ENCODE measurements at regions not wholly inside any gene's neighbourhood (a gene's known extent, or its start where the extent isn't known, plus 50 kb on each side); places are given as distances from the start of the nearest gene placed in this dataset.

DNA sequence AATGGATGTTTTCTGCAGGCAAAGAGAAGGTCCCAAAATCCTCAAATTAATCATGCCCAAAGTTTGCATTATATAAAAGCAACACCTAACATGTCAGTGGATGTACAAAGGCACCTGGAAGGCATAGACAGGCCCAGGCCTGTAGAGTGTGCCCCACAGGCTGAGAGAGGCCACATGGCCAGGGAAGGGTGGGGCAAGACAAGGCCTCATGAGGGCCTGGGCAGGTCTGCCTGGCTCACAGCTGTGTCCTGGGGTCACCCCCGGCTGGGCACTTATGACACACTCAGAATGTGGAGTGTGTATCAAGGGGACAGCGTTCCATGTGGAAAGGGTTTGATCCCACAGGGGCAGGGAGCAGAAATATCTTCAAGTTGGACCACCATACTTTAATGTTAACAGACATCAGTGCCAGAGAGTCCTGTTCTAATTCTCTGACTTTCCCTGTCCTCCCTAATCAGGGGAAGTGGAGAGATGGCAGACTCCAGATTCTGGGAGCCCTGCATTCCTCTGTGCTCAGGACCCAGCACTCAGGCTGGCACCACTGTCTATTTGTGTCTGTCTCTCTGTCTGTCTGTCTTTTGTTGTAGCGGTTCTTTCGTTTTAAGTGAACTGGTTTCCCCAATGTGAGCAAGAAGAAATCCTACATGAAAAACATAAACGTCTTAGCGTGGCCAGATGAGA is 178.3 kb upstream of the FOXA2 start:
- Histone ChIP-seq H3K27ac (ENCODE audit: low read depth, low read length) (no peak overlapping the region), H3K4me1 (ENCODE audit: control insufficient read depth in 1 of 2, insufficient read depth in 2 of 2, low read length in 2 of 2) (no peaks in the 10 kb centered on the region), H3K9me3 (ENCODE audit: control insufficient read depth in 1 of 2, low read length in 2 of 2) (no peaks in the 10 kb centered on the region)

DNA sequence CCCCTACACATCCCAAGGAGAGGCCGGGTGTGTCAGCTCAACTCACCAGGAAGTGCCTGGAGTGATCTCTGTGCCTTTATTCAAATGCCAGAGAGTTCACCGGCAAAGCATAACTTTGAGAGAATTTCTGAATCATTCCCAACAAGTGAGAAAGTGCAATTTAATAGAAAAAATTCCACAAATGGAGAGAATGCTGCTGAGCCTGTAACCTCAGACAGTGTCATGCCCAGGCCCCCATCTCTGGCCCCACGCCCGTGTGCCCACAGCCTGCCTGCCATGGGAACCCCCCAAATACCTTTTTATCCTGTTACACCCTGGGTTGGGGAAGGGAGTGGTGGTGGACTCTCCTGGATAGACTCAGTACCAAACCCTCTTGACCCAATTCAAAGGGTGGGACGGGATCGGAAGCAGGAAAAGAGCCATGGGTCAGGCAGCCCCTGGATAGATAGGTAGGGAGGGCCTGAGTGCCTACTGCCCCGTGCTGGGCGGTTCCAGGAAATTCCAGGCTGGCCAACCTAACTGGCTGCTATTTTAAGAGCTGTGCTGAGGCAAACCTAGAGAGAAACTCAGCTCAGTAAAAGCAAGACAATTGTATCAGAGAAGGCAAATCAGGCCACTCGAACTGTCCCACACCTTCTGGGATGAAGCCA is 179.0 kb upstream of the FOXA2 start:
- no peaks in the 10 kb centered on the region for H3K9me3 ChIP-seq (ENCODE audit: control insufficient read depth in 1 of 2, low read length in 2 of 2)
- no peak overlapping the region for H3K4me3 ChIP-seq (ENCODE audit: low read depth in 1 of 2, low read length in 2 of 2)
- H3K27me3 ChIP-seq (ENCODE audit: control insufficient read depth in 1 of 2, insufficient read depth in 2 of 2, low read length in 2 of 2) = no peaks in the 10 kb centered on the region
- H3K4me1 ChIP-seq (ENCODE audit: control insufficient read depth in 1 of 2, insufficient read depth in 2 of 2, low read length in 2 of 2) = no peaks in the 10 kb centered on the region
- no peaks in the 10 kb centered on the region for H3K36me3 ChIP-seq (ENCODE audit: control insufficient read depth in 1 of 2, insufficient read depth in 2 of 2, low read length in 2 of 2)
- no peak overlapping the region for H3K9ac ChIP-seq (ENCODE audit: low read depth in 1 of 2, low read length in 2 of 2)
- H3K27ac ChIP-seq (ENCODE audit: low read depth, low read length) = no peak overlapping the region

More for the DNA sequence above, 178.3 kb upstream of the FOXA2 start:
- no peaks in the 10 kb centered on the region for H3K27me3 ChIP-seq (ENCODE audit: control insufficient read depth in 1 of 2, insufficient read depth in 2 of 2, low read length in 2 of 2)
- no peak overlapping the region for H3K9ac ChIP-seq (ENCODE audit: low read depth in 1 of 2, low read length in 2 of 2)
- no peaks in the 10 kb centered on the region for H3K36me3 ChIP-seq (ENCODE audit: control insufficient read depth in 1 of 2, insufficient read depth in 2 of 2, low read length in 2 of 2)
- H3K4me3 ChIP-seq (ENCODE audit: low read depth in 1 of 2, low read length in 2 of 2) = no peak overlapping the region

DNA sequence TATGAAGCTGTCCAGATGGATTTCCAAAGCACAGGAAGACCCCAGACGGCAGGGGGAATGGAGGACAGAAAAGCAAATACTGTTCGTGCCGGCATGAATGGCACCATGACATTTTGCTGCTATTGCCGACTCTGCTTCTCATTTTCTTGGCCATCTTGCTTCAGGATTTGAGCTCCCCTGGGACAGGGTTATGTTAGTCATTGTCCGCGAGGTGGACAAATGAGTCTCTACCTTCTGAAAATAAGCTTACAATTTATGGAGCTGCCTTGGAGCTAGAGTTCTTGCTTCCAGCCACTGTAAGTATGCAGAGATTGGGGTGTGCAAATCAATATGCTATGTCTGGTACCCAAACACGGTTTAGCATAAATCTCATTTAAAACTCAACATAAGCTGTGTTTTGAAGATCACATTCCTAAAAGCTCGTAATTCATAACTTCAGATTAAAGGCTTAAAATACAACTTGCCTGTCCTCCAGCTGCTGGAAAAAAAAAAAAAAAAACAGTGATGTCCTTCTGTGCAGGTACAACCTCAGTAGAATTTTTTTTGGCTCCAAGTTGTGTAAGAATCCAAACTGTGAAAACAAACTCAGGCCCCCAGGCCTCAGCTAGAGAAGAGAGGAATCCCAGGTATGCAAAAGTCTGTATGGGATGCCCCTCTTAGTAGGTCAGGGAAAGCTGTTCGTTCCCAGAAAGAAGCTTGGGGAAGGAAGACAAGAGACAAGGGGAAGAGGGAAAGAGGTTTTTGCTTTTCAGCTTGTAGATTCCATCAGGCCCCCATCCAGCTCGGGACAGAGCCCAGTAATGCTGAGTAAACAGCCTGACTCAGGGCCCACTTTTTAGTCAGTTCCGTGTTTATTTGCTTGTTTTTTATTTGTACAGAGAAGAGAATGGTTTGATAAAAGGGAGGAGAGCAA is 184.2 kb upstream of the FOXA2 start:
- no peak overlapping the region for H3K9ac ChIP-seq (ENCODE audit: low read depth in 1 of 2, low read length in 2 of 2)
- H3K27me3 ChIP-seq (ENCODE audit: control insufficient read depth in 1 of 2, insufficient read depth in 2 of 2, low read length in 2 of 2) = peaks cover 0 to 3% of the 10 kb centered on the region in 2 donors
- no peak overlapping the region for H3K27ac ChIP-seq (ENCODE audit: low read depth, low read length)
- H3K36me3 ChIP-seq (ENCODE audit: control insufficient read depth in 1 of 2, insufficient read depth in 2 of 2, low read length in 2 of 2) = no peaks in the 10 kb centered on the region
- H3K4me3 ChIP-seq (ENCODE audit: low read depth in 1 of 2, low read length in 2 of 2) = no peak overlapping the region
- no peaks in the 10 kb centered on the region for H3K4me1 ChIP-seq (ENCODE audit: control insufficient read depth in 1 of 2, insufficient read depth in 2 of 2, low read length in 2 of 2)
- H3K9me3 ChIP-seq (ENCODE audit: control insufficient read depth in 1 of 2, low read length in 2 of 2) = no peaks in the 10 kb centered on the region

DNA sequence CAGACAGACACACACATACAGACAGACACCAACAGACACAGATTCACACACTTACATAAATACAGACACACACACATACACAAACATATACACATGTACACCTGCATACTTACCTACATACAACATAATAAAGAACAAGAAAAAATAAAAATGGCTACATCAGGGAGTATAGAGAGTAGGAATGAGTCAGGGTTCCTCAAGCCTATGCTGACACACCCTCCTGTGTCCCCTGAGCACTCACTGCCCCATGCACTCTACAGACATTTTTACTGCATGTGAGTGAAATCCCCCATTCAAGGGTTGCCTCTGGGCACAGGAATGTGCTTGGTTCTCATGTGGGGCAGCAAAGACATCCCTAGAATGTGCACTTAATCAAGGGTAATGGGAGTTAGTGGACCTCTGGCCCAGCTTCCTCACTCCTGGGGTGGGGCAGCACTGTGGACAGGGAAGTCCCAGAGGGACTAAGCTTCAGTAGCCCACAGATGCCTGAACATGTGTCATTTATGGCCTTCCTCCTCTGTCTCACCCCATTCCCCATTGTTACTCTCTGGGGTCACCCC is 185.9 kb upstream of the FOXA2 start:
- Histone ChIP-seq H3K36me3 (ENCODE audit: control insufficient read depth in 1 of 2, insufficient read depth in 2 of 2, low read length in 2 of 2) (no peaks in the 10 kb centered on the region), H3K27me3 (ENCODE audit: control insufficient read depth in 1 of 2, insufficient read depth in 2 of 2, low read length in 2 of 2) (peaks cover 0 to 3% of the 10 kb centered on the region in 2 donors), H3K4me1 (ENCODE audit: control insufficient read depth in 1 of 2, insufficient read depth in 2 of 2, low read length in 2 of 2) (no peaks in the 10 kb centered on the region), H3K4me3 (ENCODE audit: low read depth in 1 of 2, low read length in 2 of 2) (no peak overlapping the region), H3K9me3 (ENCODE audit: control insufficient read depth in 1 of 2, low read length in 2 of 2) (no peaks in the 10 kb centered on the region), H3K9ac (ENCODE audit: low read depth in 1 of 2, low read length in 2 of 2) (no peak overlapping the region), H3K27ac (ENCODE audit: low read depth, low read length) (no peak overlapping the region)

DNA sequence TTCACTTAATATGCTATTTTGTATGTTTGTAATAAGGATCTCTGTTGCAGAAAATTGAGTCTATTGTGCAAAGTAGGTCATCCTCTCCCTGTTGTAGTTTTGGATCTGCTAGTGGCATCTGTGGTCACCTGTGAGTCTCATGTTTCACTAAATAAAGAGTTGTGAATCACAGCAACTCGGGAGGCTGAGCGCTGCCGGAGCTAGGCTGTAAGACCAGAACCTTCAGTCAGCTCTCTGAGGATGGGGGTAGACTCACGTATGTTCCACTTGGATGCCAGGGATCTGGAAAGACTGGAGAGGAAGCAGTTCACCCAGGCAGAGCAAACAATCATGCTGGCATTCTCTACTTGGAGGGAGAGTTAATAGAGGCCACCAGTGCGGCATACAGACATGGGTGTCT is 187.3 kb upstream of the FOXA2 start:
- H3K27ac ChIP-seq (ENCODE audit: low read depth, low read length) = no peak overlapping the region
- no peak overlapping the region for H3K9ac ChIP-seq (ENCODE audit: low read depth in 1 of 2, low read length in 2 of 2)
- H3K27me3 ChIP-seq (ENCODE audit: control insufficient read depth in 1 of 2, insufficient read depth in 2 of 2, low read length in 2 of 2) = peaks cover 0 to 3% of the 10 kb centered on the region in 2 donors
- H3K4me3 ChIP-seq (ENCODE audit: low read depth in 1 of 2, low read length in 2 of 2) = no peak overlapping the region
- no peaks in the 10 kb centered on the region for H3K4me1 ChIP-seq (ENCODE audit: control insufficient read depth in 1 of 2, insufficient read depth in 2 of 2, low read length in 2 of 2)
- no peaks in the 10 kb centered on the region for H3K9me3 ChIP-seq (ENCODE audit: control insufficient read depth in 1 of 2, low read length in 2 of 2)
- H3K36me3 ChIP-seq (ENCODE audit: control insufficient read depth in 1 of 2, insufficient read depth in 2 of 2, low read length in 2 of 2) = no peaks in the 10 kb centered on the region

DNA sequence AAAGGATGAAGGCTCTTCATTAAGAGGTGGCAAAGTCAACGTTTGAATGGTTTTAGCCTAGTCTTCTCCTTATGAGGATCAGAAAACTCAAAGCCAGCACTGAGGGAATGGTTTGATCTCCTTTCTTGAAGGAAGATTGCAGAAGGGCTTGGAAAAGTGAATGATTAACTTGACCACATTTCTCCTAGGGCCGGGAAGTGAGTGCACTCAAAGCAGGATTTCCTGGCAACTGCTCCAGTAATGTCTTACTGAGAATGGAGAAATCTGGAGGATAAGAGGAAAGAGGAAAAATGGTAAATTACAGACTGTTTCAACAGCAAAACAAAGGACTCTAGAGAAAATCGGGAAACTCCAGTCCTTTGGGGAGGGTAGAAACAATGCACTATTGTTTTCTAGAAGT is 189.0 kb upstream of the FOXA2 start:
- Histone ChIP-seq H3K27ac (ENCODE audit: low read depth, low read length) (no peak overlapping the region), H3K27me3 (ENCODE audit: control insufficient read depth in 1 of 2, insufficient read depth in 2 of 2, low read length in 2 of 2) (peaks cover 0 to 3% of the 10 kb centered on the region in 2 donors), H3K9me3 (ENCODE audit: control insufficient read depth in 1 of 2, low read length in 2 of 2) (no peaks in the 10 kb centered on the region), H3K4me1 (ENCODE audit: control insufficient read depth in 1 of 2, insufficient read depth in 2 of 2, low read length in 2 of 2) (no peaks in the 10 kb centered on the region), H3K4me3 (ENCODE audit: low read depth in 1 of 2, low read length in 2 of 2) (no peak overlapping the region), H3K36me3 (ENCODE audit: control insufficient read depth in 1 of 2, insufficient read depth in 2 of 2, low read length in 2 of 2) (no peaks in the 10 kb centered on the region), H3K9ac (ENCODE audit: low read depth in 1 of 2, low read length in 2 of 2) (no peak overlapping the region)

DNA sequence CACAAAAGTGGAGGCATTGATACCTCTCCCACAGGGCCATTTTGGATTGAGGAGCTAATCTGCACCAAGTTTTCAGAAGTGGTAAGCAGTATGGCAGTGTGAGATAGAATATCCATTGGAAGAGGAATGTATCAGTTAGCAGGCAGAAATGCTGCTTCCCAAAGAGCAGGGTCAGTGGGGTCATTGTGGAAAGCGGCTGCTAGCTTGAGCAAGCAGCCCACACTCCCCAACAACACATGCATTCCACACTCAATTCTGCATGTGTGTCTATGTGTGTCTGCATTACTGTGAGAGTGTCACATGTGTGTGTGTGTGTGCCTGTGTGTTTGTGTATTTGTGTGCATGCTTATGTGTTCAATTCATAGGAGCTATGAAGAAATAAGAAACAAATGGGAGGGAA is 190.9 kb upstream of the FOXA2 start:
- Histone ChIP-seq H3K36me3 (ENCODE audit: control insufficient read depth in 1 of 2, insufficient read depth in 2 of 2, low read length in 2 of 2) (no peaks in the 10 kb centered on the region), H3K27ac (ENCODE audit: low read depth, low read length) (no peak overlapping the region), H3K4me3 (ENCODE audit: low read depth in 1 of 2, low read length in 2 of 2) (no peak overlapping the region)

DNA sequence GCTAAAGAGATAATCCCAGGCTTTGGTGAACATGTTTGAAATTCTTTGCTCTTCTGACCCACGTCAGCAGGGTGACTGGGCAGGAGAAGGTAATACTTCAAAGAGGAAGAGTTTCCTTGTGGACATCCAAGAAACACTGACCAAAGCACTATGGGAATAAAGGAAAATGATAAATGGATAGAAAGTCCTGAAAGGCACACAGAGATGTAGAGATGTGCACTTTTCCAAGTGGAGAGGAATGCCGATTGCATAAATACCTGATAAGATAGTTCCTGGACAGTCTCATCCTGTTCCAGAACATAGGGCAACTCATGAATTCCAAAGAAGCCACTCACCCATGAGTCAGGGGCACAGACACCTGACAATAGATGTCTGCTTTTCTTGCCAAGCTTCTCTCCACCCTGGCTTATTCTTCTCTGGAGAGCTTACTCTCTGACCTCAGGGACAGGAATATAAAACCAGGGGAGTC is 191.3 kb upstream of the FOXA2 start:
- Histone ChIP-seq H3K27ac (ENCODE audit: low read depth, low read length) (no peak overlapping the region), H3K27me3 (ENCODE audit: control insufficient read depth in 1 of 2, insufficient read depth in 2 of 2, low read length in 2 of 2) (peaks cover 0 to 3% of the 10 kb centered on the region in 2 donors), H3K4me1 (ENCODE audit: control insufficient read depth in 1 of 2, insufficient read depth in 2 of 2, low read length in 2 of 2) (no peaks in the 10 kb centered on the region), H3K4me3 (ENCODE audit: low read depth in 1 of 2, low read length in 2 of 2) (no peak overlapping the region), H3K36me3 (ENCODE audit: control insufficient read depth in 1 of 2, insufficient read depth in 2 of 2, low read length in 2 of 2) (no peaks in the 10 kb centered on the region), H3K9ac (ENCODE audit: low read depth in 1 of 2, low read length in 2 of 2) (no peak overlapping the region), H3K9me3 (ENCODE audit: control insufficient read depth in 1 of 2, low read length in 2 of 2) (no peaks in the 10 kb centered on the region)

More for the DNA sequence above, 190.9 kb upstream of the FOXA2 start:
- Histone ChIP-seq H3K4me1 (ENCODE audit: control insufficient read depth in 1 of 2, insufficient read depth in 2 of 2, low read length in 2 of 2) (no peaks in the 10 kb centered on the region), H3K27me3 (ENCODE audit: control insufficient read depth in 1 of 2, insufficient read depth in 2 of 2, low read length in 2 of 2) (peaks cover 0 to 3% of the 10 kb centered on the region in 2 donors), H3K9me3 (ENCODE audit: control insufficient read depth in 1 of 2, low read length in 2 of 2) (no peaks in the 10 kb centered on the region), H3K9ac (ENCODE audit: low read depth in 1 of 2, low read length in 2 of 2) (no peak overlapping the region)

DNA sequence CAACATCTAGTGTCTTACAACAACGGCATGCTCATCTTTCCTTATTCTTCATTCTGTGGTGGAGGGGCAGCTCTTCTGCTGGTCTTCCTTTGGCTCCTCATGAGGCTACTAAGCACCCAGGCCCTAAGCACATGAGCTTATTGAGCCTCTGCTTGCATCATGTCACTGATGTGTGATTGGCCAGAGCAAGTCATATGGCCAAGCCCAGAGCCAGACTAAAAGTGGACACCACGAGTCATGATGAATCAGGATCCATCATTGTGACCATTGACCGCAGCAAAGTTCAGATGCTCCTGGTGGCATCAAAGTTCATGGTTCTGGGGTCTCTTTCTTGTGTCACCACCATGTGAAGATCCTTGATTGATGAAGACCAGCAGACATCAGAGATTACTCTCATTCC is 192.0 kb upstream of the FOXA2 start:
- peaks cover 0 to 3% of the 10 kb centered on the region in 2 donors for H3K27me3 ChIP-seq (ENCODE audit: control insufficient read depth in 1 of 2, insufficient read depth in 2 of 2, low read length in 2 of 2)
- H3K36me3 ChIP-seq (ENCODE audit: control insufficient read depth in 1 of 2, insufficient read depth in 2 of 2, low read length in 2 of 2) = no peaks in the 10 kb centered on the region
- no peak overlapping the region for H3K27ac ChIP-seq (ENCODE audit: low read depth, low read length)
- no peaks in the 10 kb centered on the region for H3K9me3 ChIP-seq (ENCODE audit: control insufficient read depth in 1 of 2, low read length in 2 of 2)
- no peak overlapping the region for H3K4me3 ChIP-seq (ENCODE audit: low read depth in 1 of 2, low read length in 2 of 2)
- H3K9ac ChIP-seq (ENCODE audit: low read depth in 1 of 2, low read length in 2 of 2) = no peak overlapping the region
- no peaks in the 10 kb centered on the region for H3K4me1 ChIP-seq (ENCODE audit: control insufficient read depth in 1 of 2, insufficient read depth in 2 of 2, low read length in 2 of 2)

DNA sequence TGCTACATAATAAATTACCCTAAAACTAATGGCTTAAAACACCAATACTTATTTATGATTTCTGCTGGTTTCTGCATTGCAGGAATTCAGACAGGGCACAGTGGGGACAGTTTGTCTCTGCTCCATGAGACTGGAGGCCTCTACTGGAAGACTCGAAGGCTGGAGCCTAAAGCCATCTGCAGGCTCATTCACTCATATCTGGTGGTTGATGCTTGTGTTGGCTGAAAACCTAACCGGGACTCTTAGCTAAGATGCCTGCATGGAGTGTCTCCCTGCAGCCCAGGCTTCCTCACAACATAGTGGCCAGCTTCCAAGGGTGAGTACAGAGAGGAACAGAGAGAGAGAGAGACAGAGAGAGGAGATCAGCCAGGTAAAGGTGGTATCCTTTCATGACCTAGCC is 195.5 kb upstream of the FOXA2 start:
- H3K9ac ChIP-seq (ENCODE audit: low read depth in 1 of 2, low read length in 2 of 2) = no peak overlapping the region
- H3K4me1 ChIP-seq (ENCODE audit: control insufficient read depth in 1 of 2, insufficient read depth in 2 of 2, low read length in 2 of 2) = no peaks in the 10 kb centered on the region
- H3K4me3 ChIP-seq (ENCODE audit: low read depth in 1 of 2, low read length in 2 of 2) = no peak overlapping the region
- H3K27me3 ChIP-seq (ENCODE audit: control insufficient read depth in 1 of 2, insufficient read depth in 2 of 2, low read length in 2 of 2) = no peaks in the 10 kb centered on the region
- no peaks in the 10 kb centered on the region for H3K36me3 ChIP-seq (ENCODE audit: control insufficient read depth in 1 of 2, insufficient read depth in 2 of 2, low read length in 2 of 2)
- H3K27ac ChIP-seq (ENCODE audit: low read depth, low read length) = no peak overlapping the region
- H3K9me3 ChIP-seq (ENCODE audit: control insufficient read depth in 1 of 2, low read length in 2 of 2) = no peaks in the 10 kb centered on the region
